A549 (cell line): ENCODE measurements at regions not wholly inside any gene's neighbourhood (a gene's known extent, or its start where the extent isn't known, plus 50 kb on each side); places are given as distances from the start of the nearest gene placed in this dataset.

Experiments used
- ATAC-seq, 2 experiments: fragments of 200-7000 bp in 1 of 2; fragments of >200 bp in 1 of 2; cut with Nextera tagmentation in 1 of 2; cut with Tn5 transposase in 1 of 2; 3 replicates each; pipeline versions ENCODE4 v1.8.0 to v1.9.1; 2018 to 2020; ENCODE audit warnings: mild to moderate bottlenecking in 1 of 2, moderate library complexity in 1 of 2
- CTCF ChIA-PET: fragments of 300-600 bp; sonication (Branson Sonifier 250); formaldehyde crosslinking; extraction: SDS; loops from one replicate; lab custom pipeline; 2021; ENCODE audit warnings: antibody characterized with exemption, inconsistent platforms; lab: Yijun Ruan, JAX
- POLR2A ChIA-PET: fragments of 350-600 bp; formaldehyde crosslinking; extraction: SDS; loops from one replicate; lab custom pipeline; 2021; ENCODE audit warnings: antibody characterized with exemption, inconsistent platforms; lab: Yijun Ruan, JAX
- DNase-seq, 2 experiments: peaks; one replicate each; pipeline versions ENCODE4 v3.0.0 to v3.0.0-alpha.2; 2011 to 2016; ENCODE audit warnings: low read depth in 1 of 2, low spot score in 1 of 2
- FAIRE-seq: peaks from 2 replicates; lab custom pipeline; 2011; peaks lifted over from hg19 to GRCh38; lab: Jason Lieb, UNC
- H3K27ac ChIP-seq, 2 experiments: fragments of >200 bp; sonication (Bioruptor Twin); formaldehyde crosslinking; 3 replicates each; pipeline ENCODE4 v1.5.1; 2016 to 2017
- H3K4me1 ChIP-seq: fragments of >200 bp; sonication (Bioruptor Twin); formaldehyde crosslinking; 3 replicates; pipeline ENCODE4 v1.6.1; 2016
- H3K4me2 ChIP-seq: fragments of >200 bp; sonication (Bioruptor Twin); formaldehyde crosslinking; 3 replicates; pipeline ENCODE4 v1.6.1; 2016
- H3K4me3 ChIP-seq: fragments of >200 bp; sonication (Bioruptor Twin); formaldehyde crosslinking; 3 replicates; pipeline ENCODE4 v1.5.1; 2016
- H3K9me3 ChIP-seq: fragments of >200 bp; sonication (Bioruptor Twin); formaldehyde crosslinking; 3 replicates; pipeline ENCODE4 v1.6.1; 2016
- CBX2 ChIP-seq: fragments of 200-600 bp; sonication (generic); IDR thresholded peaks from 2 replicates; pipeline ENCODE4 v1.6.1; 2016; ENCODE audit warnings: low read depth, mild to moderate bottlenecking, borderline replicate concordance
- CBX8 ChIP-seq: fragments of 200-600 bp; sonication (generic); IDR thresholded peaks from 2 replicates; pipeline ENCODE4 v1.6.1; 2016
- CHD2 ChIP-seq: fragments of 150-350 bp; IDR thresholded peaks from 2 replicates; pipeline ENCODE4 v1.6.1; 2014; ENCODE audit warnings: low read length; ENCODE audit not compliant: partially characterized antibody
- EHF ChIP-seq: fragments of 250-450 bp; sonication (Bioruptor Pico); IDR thresholded peaks from 2 replicates; pipeline ENCODE4 v1.5.0; 2020; ENCODE audit warnings: mild to moderate bottlenecking
- EP300 ChIP-seq, 2 experiments: fragments of >200 bp; sonication (Bioruptor Twin); formaldehyde crosslinking; IDR thresholded peaks; 2 replicates in 1 of 2; 3 replicates in 1 of 2; pipeline ENCODE4 v1.6.1; 2016 to 2017
- FOSL2 ChIP-seq, 2 experiments: fragments of 450-650 bp in 1 of 2; fragments of >200 bp in 1 of 2; sonication (Bioruptor Twin) in 1 of 2; formaldehyde crosslinking; IDR thresholded peaks; 2 replicates each; pipeline versions ENCODE4 v1.5.0 to v1.6.1; 2016 to 2020; ENCODE audit warnings: mild to moderate bottlenecking in 1 of 2, moderate library complexity in 1 of 2
- FOXS1 ChIP-seq: fragments of 250-450 bp; sonication (Bioruptor Pico); IDR thresholded peaks from 2 replicates; pipeline ENCODE4 v1.5.0; 2020; ENCODE audit warnings: mild to moderate bottlenecking, moderate library complexity
- HOXB13 ChIP-seq: fragments of 250-450 bp; sonication (Bioruptor Pico); IDR thresholded peaks from 2 replicates; pipeline ENCODE4 v1.5.0; 2020; ENCODE audit warnings: low read depth, mild to moderate bottlenecking, moderate library complexity
- HOXB5 ChIP-seq: fragments of 250-450 bp; sonication (Bioruptor Pico); IDR thresholded peaks from 2 replicates; pipeline ENCODE4 v1.5.0; 2020; ENCODE audit warnings: mild to moderate bottlenecking, moderate library complexity
- NR3C1 ChIP-seq: fragments of >200 bp; sonication (Bioruptor Twin); formaldehyde crosslinking; IDR thresholded peaks from 3 replicates; pipeline ENCODE4 v1.6.1; 2017
- POLR2AphosphoS2 ChIP-seq: conservative IDR thresholded peaks from 2 replicates; pipeline ENCODE4 v1.6.1; 2012; ENCODE audit warnings: low read length, improper control_type of control experiment, inconsistent platforms
- RARB ChIP-seq: fragments of 250-450 bp; sonication (Bioruptor Pico); IDR thresholded peaks from 2 replicates; pipeline ENCODE4 v1.8.0; 2021; ENCODE audit warnings: mild to moderate bottlenecking, moderate library complexity
- RFX5 ChIP-seq: fragments of 450-650 bp; IDR thresholded peaks from 2 replicates; pipeline ENCODE4 v1.7.1; 2014; ENCODE audit warnings: antibody characterized with exemption, mild to moderate bottlenecking, moderate library complexity
- ZC3H11A ChIP-seq: fragments of 450-650 bp; IDR thresholded peaks from 2 replicates; pipeline ENCODE4 v1.6.1; 2014; ENCODE audit warnings: antibody characterized with exemption, mild to moderate bottlenecking
- WGBS: methylation state at CpG from one replicate; pipeline ENCODE4 v1.1.6; 2017; ENCODE audit errors: missing lambda C conversion rate; 5-methylcytosine and 5-hydroxymethylcytosine counted together
- TF ChIP-seq, protein P1 (sequence below): fragments of >200 bp; sonication (Bioruptor Twin); formaldehyde crosslinking; IDR thresholded peaks from 2 replicates; pipeline ENCODE4 v1.6.1; 2016
- TF ChIP-seq, protein P2 (sequence below): fragments of 250-450 bp; sonication (Bioruptor Pico); IDR thresholded peaks from 2 replicates; pipeline ENCODE4 v1.5.0; 2021; ENCODE audit warnings: mild to moderate bottlenecking, moderate library complexity, borderline replicate concordance
- TF ChIP-seq, protein P3 (sequence below): fragments of 150-350 bp; IDR thresholded peaks from 2 replicates; pipeline ENCODE4 v1.6.1; 2014; ENCODE audit warnings: low read depth, mild to moderate bottlenecking, low read length
- TF ChIP-seq, protein P4 (sequence below): fragments of 450-650 bp; IDR thresholded peaks from 2 replicates; pipeline ENCODE4 v1.6.1; 2014; ENCODE audit warnings: antibody characterized with exemption
- TF ChIP-seq, protein P5 (sequence below): fragments of >200 bp; sonication (Bioruptor Twin); formaldehyde crosslinking; IDR thresholded peaks from 3 replicates; pipeline ENCODE4 v1.5.1; 2016
- TF ChIP-seq, protein P6 (sequence below): IDR thresholded peaks from 2 replicates; pipeline ENCODE4 v1.6.1; 2012
- TF ChIP-seq, protein P7 (sequence below): IDR thresholded peaks from 2 replicates; pipeline ENCODE4 v1.6.1; 2012; ENCODE audit warnings: low read depth, borderline replicate concordance

DNA sequence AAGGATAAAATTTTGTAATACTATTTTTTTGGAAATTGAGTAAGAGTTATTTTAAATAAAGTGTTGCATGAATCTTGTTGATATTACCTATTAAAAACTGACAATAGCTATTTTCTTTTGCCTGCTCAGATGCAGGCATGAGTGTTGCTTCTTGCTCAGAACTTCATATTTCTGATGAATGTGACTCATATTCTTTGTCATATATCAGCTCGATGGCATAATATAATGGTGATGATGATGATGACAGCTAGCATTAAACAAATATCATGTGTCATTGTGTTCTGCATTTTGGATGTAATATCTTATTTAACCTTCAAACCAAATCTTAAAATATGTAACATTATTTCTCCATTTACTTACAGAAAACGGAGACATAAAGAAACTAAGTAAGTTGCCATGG is 605.5 kb upstream of the FOXG1 start:
- no peak for DNase-seq
- POLR2A ChIA-PET = no interaction called here
- no peak overlapping the region for H3K4me3 ChIP-seq

DNA sequence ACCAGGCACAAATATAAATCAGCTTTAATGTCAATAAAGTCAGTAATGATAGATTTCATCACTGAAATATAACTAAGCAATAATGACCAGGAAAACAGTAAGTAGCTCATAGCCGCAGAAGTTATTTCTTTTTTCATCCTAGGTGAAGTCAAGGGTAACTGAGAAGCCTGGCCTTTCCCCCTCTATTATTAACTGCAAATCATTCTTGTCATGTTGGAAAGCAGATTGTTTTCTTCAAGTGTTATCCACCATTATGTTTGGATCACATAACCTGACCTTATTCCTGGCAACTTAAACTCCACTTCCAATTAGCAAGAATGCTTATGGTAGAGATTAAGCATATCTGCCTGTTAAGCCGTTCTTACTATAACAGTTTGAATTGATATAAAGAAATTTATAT is 603.4 kb upstream of the FOXG1 start:
- no peak for ATAC-seq

More for the DNA sequence above, 605.5 kb upstream of the FOXG1 start:
- H3K4me2 ChIP-seq = no peak overlapping the region
- H3K27ac ChIP-seq = no peak overlapping the region
- CTCF ChIA-PET = no interaction called here
- no peak for ATAC-seq
- TF ChIP-seq FOSL2 (IDR thresholded peaks at IDR 0.05) = no peak
- no peak for TF ChIP-seq FOSL2 (CRISPR knock-in tag; IDR thresholded peaks at IDR 0.05)
- TF ChIP-seq HOXB5 (CRISPR knock-in tag) = no peak
- no peak for TF ChIP-seq RFX5
- TF ChIP-seq, protein P1, sequence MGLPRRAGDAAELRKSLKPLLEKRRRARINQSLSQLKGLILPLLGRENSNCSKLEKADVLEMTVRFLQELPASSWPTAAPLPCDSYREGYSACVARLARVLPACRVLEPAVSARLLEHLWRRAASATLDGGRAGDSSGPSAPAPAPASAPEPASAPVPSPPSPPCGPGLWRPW = no peak
- TF ChIP-seq CHD2 = no peak
- no peak for TF ChIP-seq POLR2AphosphoS2
- TF ChIP-seq EP300 (IDR thresholded peaks at IDR 0.05) = no peak
- TF ChIP-seq, protein P2, sequence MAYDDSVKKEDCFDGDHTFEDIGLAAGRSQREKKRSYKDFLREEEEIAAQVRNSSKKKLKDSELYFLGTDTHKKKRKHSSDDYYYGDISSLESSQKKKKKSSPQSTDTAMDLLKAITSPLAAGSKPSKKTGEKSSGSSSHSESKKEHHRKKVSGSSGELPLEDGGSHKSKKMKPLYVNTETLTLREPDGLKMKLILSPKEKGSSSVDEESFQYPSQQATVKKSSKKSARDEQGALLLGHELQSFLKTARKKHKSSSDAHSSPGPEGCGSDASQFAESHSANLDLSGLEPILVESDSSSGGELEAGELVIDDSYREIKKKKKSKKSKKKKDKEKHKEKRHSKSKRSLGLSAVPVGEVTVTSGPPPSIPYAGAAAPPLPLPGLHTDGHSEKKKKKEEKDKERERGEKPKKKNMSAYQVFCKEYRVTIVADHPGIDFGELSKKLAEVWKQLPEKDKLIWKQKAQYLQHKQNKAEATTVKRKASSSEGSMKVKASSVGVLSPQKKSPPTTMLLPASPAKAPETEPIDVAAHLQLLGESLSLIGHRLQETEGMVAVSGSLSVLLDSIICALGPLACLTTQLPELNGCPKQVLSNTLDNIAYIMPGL (CRISPR knock-in tag) = no peak
- no peak for TF ChIP-seq NR3C1
- TF ChIP-seq CBX8 = no peak
- TF ChIP-seq, protein P3, sequence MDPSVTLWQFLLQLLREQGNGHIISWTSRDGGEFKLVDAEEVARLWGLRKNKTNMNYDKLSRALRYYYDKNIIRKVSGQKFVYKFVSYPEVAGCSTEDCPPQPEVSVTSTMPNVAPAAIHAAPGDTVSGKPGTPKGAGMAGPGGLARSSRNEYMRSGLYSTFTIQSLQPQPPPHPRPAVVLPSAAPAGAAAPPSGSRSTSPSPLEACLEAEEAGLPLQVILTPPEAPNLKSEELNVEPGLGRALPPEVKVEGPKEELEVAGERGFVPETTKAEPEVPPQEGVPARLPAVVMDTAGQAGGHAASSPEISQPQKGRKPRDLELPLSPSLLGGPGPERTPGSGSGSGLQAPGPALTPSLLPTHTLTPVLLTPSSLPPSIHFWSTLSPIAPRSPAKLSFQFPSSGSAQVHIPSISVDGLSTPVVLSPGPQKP = no peak
- TF ChIP-seq CBX2 = no peak
- H3K9me3 ChIP-seq = 0 out of 3 replicates have a peak, but pooled peaks cover 2% of the 10 kb centered on the region
- FAIRE-seq = no peak
- no peaks in the 10 kb centered on the region for H3K4me1 ChIP-seq
- 27% methylated on average over 2 of the region's 2 CpGs for WGBS

More for the DNA sequence above, 603.4 kb upstream of the FOXG1 start:
- TF ChIP-seq ZC3H11A (no peak), CBX2 (no peak), EHF (CRISPR knock-in tag) (no peak), RARB (CRISPR knock-in tag) (no peak), FOSL2 (IDR thresholded peaks at IDR 0.05) (no peak), FOSL2 (CRISPR knock-in tag; IDR thresholded peaks at IDR 0.05) (no peak), FOXS1 (CRISPR knock-in tag) (no peak), NR3C1 (no peak), HOXB13 (CRISPR knock-in tag) (no peak)
- TF ChIP-seq, protein P4, sequence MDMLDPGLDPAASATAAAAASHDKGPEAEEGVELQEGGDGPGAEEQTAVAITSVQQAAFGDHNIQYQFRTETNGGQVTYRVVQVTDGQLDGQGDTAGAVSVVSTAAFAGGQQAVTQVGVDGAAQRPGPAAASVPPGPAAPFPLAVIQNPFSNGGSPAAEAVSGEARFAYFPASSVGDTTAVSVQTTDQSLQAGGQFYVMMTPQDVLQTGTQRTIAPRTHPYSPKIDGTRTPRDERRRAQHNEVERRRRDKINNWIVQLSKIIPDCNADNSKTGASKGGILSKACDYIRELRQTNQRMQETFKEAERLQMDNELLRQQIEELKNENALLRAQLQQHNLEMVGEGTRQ = no peak
- TF ChIP-seq, protein P5, sequence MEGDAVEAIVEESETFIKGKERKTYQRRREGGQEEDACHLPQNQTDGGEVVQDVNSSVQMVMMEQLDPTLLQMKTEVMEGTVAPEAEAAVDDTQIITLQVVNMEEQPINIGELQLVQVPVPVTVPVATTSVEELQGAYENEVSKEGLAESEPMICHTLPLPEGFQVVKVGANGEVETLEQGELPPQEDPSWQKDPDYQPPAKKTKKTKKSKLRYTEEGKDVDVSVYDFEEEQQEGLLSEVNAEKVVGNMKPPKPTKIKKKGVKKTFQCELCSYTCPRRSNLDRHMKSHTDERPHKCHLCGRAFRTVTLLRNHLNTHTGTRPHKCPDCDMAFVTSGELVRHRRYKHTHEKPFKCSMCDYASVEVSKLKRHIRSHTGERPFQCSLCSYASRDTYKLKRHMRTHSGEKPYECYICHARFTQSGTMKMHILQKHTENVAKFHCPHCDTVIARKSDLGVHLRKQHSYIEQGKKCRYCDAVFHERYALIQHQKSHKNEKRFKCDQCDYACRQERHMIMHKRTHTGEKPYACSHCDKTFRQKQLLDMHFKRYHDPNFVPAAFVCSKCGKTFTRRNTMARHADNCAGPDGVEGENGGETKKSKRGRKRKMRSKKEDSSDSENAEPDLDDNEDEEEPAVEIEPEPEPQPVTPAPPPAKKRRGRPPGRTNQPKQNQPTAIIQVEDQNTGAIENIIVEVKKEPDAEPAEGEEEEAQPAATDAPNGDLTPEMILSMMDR = no peak
- TF ChIP-seq, protein P6, sequence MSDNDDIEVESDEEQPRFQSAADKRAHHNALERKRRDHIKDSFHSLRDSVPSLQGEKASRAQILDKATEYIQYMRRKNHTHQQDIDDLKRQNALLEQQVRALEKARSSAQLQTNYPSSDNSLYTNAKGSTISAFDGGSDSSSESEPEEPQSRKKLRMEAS = no peak
- TF ChIP-seq, protein P7, sequence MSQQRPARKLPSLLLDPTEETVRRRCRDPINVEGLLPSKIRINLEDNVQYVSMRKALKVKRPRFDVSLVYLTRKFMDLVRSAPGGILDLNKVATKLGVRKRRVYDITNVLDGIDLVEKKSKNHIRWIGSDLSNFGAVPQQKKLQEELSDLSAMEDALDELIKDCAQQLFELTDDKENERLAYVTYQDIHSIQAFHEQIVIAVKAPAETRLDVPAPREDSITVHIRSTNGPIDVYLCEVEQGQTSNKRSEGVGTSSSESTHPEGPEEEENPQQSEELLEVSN = no peak
- TF ChIP-seq, all 56 proteins: peak for 0
- H3K27ac ChIP-seq = no peak overlapping the region
- WGBS = 77% methylated on average over 2 of the region's 2 CpGs
- FAIRE-seq = no peak
- ChIA-PET POLR2A (no interaction called here), CTCF (no interaction called here)
- H3K4me1 ChIP-seq = no peaks in the 10 kb centered on the region
- H3K9me3 ChIP-seq = 0 out of 3 replicates have a peak, but pooled peaks cover 3% of the 10 kb centered on the region
- no peak overlapping the region for H3K4me2 ChIP-seq
- H3K4me3 ChIP-seq = no peak overlapping the region
- no peak for DNase-seq
